ENCODE measurements at regions not wholly inside any gene's neighbourhood (a gene's known extent, or its start where the extent isn't known, plus 50 kb on each side); places are given as distances from the start of the nearest gene placed in this dataset.
"Not testable (repeated sequence)": the region's sequence is repeated elsewhere in the genome, so short reads cannot be mapped to it uniquely, and the experiment has no call there.

DNA sequence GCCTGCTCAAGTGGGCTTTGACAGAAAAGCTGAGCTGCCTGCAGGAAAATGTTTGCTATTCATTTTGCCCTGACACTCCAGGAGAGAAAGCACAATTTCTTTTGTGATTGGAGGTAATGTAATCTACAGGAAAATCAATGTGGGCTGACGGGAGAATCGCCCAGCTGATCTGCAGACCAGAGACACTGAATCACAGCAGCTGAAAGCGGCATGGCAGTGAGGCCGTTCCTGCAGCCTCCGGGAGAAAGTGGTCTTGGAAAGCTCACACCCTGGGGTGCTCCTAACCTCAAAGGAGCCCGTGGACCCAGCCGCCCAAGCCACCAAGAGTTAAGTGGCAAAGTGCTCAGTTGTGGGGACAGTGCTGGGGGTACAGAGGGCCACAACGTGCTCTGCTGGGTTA, 593.6 kb downstream of the BNC2 start:
- no peak for DNase-seq (ENCODE audit: low read depth)

GRCh38 chr9:16277471-16277960, 593.0 kb downstream of the BNC2 start:
- DNase-seq (ENCODE audit: low read depth): no peak

GRCh38 chr9:16278326-16278999, 592.0 kb downstream of the BNC2 start:
- DNase-seq (ENCODE audit: low read depth): no peak

- no peak for DNase-seq (ENCODE audit: low read depth)
These were observed 588.8 kb downstream of the BNC2 start for GRCh38 chr9:16281707-16282106.

DNA sequence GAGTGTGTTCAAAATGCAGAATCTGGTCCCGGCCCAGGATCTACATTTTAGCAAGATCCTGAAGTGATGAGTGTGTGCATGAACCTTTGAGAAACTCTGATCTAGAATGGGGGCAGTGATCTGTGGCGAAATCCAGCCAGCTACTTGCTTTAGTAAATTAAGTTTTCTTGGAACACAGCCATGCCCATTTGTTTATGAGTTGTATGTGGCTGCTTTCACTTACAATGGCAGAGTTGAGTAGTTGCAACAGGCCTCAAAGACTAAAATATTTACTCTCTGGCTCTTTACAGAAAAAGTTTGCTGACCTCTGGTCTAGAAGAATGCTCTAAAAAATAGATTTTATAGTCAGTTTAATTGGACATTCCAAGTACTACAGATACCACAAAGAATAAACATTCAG, 588.3 kb downstream of the BNC2 start:
- no peak for DNase-seq (ENCODE audit: low read depth)

DNA sequence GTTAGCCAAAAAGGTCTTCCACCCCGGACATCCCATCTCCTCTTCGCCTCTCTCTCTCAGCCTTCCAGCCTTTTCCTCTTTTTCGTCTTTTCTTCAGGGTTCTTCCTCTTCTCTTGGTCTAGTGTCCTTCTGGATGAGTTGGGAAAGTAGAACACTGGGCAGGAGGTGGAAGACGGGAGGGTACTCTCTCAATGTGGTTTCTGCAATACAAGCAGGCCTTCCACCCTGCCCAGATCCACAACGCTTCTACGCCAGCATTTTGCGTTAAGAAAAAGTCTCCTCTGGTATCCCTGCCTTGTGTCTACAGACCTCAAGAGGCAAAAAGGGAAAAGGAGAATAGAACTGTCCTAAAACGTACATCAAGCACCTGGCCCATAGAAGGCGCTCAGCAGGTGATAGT, 587.8 kb downstream of the BNC2 start:
- DNase-seq (ENCODE audit: low read depth): no peak

DNA sequence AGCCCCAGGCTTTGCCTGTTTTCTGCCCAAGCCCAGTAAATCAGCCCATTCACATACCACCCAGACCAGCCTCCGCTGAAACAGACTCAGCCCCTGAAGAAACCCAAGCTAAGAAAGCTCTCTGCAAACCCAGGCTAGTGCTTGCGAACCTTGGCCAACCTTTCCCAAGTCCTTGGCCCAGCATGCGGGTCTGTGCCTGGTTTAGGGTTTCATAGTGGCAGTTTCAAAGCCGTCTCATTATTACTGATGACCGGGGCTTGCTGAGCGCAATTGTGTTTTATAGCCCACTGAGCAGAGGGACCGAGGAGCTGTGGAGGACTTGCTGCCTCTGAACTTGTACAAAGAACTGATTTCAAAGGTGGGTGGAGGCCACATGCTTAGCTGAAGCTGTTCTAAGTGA, 584.3 kb downstream of the BNC2 start:
- DNase-seq (ENCODE audit: low read depth): no peak

DNA sequence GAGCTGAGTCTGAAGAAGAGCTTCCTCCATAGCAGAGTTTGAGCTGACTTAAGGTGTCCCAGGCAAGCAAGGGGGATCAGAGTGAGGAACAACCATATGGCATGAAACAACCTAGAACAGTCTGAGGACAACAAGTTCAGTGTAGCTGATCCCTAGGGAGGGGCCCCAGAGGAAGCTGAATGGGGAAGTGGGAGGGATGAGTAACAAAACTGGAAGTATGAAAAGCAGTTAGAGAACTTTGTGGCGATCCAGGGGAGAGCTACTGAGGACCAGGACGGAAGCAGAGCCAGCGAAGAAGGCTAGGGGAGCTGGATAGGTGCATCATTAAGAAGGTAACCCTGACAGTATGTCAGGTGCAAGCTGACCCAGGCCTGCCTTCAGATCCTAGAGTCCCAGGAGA, 580.8 kb downstream of the BNC2 start:
- DNase-seq (ENCODE audit: low read depth): no peak

GRCh38 chr9:16290169-16290568, 580.3 kb downstream of the BNC2 start:
- no peak for DNase-seq (ENCODE audit: low read depth)

- DNase-seq (ENCODE audit: low read depth): no peak
These were observed 578.5 kb downstream of the BNC2 start for GRCh38 chr9:16291921-16292320.

DNA sequence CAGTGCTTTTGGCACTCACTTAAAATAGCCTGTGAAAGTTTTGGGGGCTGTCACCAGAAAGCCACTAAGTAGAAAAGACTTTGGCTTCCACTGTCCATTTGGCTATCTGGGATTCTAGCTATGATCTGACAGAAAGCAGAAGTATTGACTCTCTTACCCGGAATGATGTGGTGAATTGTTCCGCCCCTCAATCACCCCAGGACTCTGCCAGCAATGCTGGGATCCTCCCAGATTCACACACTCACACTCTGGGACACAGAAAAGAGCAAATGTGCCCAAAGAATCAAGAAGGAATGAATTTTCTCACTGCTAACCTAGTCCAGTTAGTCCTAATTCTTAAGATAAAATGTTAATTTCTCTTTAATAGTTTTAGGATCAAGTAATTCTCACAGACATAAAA, 576.9 kb downstream of the BNC2 start:
- no peak for DNase-seq (ENCODE audit: low read depth)

- DNase-seq (ENCODE audit: low read depth): no peak
These were observed 576.2 kb downstream of the BNC2 start for GRCh38 chr9:16294133-16294770.

GRCh38 chr9:16294940-16295339, 575.5 kb downstream of the BNC2 start:
- not testable (repeated sequence) for DNase-seq (ENCODE audit: low read depth)

GRCh38 chr9:16299368-16299767, 571.1 kb downstream of the BNC2 start:
- not testable (repeated sequence) for DNase-seq (ENCODE audit: low read depth)

- DNase-seq (ENCODE audit: low read depth): no peak
These were observed 567.0 kb downstream of the BNC2 start for GRCh38 chr9:16303506-16303905.

- no peak for DNase-seq (ENCODE audit: low read depth)
These were observed 566.2 kb downstream of the BNC2 start for GRCh38 chr9:16304301-16304700.

DNA sequence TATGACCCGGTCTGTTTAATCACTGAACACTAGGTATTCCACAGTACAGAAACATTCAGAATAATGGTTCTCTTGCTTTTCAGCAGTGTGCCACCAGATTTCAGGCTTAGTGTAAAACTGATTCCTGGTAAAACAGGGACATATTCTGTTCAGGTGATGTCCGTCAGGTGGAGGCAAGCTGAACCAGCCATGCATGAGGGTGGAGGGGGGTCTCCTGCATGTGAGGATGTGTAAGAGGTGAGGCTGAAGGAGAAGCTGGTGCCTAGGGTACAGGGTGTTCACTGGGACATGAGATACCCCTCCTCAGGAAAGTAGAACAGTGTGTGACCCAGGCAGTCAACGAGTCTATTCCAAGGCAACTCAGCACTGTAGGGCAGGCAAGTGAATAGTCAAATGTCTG, 563.9 kb downstream of the BNC2 start:
- no peak for DNase-seq (ENCODE audit: low read depth)

GRCh38 chr9:16307626-16308195, 562.8 kb downstream of the BNC2 start:
- no peak for DNase-seq (ENCODE audit: low read depth)

DNA sequence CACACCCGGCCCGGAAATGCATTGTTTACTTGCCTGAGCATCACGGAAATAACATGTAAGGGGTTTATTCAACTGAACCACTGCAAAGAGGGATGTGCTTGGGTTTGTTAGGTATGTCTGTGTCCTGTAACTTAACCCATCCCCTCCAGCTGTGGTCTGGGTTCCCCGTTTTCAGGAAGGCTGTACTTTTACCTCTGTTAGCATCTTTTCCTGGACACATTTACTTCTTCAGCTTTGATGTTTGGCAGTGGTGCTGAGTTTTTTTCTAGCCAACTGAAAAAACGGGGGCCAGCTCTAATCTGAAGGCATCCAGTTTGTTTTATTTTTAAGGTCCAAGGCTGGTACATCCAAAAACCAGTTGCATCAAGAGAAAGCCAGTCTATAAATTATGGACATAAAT, 561.8 kb downstream of the BNC2 start:
- no peak for DNase-seq (ENCODE audit: low read depth)

DNA sequence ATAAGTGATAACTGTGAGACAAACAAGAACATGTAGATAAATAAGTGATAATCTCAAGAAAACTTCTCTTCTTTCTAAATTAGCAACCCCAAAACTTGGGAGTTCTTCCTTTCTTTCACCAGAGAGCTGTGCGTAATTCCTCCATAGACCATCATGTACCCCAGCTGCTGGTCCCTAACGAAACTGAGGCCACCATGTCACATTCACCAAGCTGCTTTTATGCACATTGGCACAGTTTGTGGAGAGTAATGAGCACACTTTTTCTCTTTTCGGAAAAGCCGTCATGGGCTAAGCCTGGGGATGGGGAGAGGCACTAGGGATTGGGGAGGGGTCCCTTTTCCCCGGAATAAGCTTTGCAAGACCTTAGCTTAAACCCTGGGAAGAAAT, 561.4 kb downstream of the BNC2 start:
- no peak for DNase-seq (ENCODE audit: low read depth)

DNA sequence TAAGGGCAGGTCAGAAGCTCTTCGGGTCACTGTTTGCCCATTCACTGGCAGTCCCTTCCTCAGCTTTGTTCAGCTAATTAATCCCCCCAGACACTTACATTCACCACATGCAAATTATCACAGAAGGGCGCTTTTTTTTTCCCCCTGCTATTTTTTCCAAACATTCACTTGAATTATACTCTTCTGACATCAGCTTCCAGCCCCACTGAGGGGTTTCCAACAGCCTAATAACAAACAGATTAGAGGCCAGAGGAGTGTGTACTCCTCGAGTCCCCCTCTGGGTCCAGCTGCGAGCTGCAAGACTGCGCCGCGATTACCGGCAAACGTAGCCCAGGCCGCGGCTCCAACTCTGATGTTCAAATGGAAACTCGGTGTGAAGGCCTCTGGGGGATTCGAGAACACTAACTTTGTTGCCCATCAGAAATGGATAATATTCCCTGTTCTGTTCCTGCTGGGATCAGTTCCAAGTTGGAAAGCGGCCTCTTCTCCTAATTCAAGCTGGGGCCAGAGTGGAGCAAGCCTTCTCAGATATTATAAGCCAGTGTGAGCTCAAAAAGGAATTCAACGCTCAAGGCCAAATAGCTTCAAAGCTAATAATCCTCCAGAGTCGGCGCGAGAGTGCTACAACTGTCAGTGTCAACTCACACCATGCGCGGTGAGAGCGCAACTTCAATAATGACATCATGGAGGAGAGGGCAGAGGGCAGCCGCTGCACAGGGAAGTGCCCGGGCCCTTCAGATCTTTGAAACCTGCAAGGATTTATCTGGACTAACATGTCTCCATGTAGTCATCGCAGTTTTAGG, 560.8 kb downstream of the BNC2 start:
- no peak for DNase-seq (ENCODE audit: low read depth)

DNA sequence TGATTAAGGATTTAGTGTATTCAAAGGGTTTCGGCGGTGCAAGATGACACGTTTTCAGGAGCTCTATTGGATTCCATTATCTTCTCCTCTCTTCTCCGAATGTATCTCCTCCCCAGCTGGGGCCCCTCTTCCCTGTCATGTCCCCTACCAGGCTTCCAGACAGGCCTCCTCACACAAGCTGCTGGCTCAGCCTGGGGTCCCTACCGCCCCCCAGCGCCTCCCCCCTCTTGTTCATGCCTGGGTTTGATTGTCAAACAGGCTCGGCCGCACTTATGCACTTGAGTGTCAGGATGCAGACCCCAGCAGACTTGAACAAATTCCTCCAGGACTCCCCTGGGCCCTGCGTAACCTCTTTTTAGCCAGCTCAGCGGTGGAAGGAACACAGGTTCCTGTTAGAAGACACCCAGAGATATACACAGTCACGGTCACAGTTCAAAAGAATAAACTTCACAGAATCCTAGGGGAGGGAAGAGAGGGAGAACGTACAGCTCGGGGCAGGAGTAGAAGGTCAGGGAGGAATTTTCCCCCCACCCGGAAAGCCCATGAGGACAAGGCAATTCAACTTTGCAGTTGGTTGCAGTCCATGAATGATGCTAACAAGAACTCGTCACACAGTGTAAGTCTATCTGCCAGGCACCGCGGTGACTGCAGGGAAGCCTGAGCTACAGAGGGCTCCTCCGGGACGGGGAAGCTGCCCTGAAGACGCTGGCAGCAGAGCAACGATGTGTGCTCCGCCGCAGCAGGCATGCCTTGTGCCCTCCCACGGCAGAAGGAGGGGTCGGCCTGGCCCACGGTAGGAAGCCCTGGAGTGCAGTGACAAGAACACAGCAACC, 560.0 kb downstream of the BNC2 start:
- DNase-seq (ENCODE audit: low read depth): no peak

All from HS-5 (cell line).